ENCODE measurements at regions not wholly inside any gene's neighbourhood (a gene's known extent, or its start where the extent isn't known, plus 50 kb on each side); places are given as distances from the start of the nearest gene placed in this dataset.

GRCh38 chr6:164066766-164067165, 652.2 kb downstream of the QKI start:
- no peak for TF ChIP-seq CTCF (IDR thresholded peaks at IDR 0.05)

GRCh38 chr6:164066335-164066734, 651.8 kb downstream of the QKI start:
- no peak for TF ChIP-seq CTCF (IDR thresholded peaks at IDR 0.05)

- TF ChIP-seq CTCF (IDR thresholded peaks at IDR 0.05): no peak
Measured at GRCh38 chr6:164063346-164063745, 648.8 kb downstream of the QKI start.

- no peak for TF ChIP-seq CTCF (IDR thresholded peaks at IDR 0.05)
Measured at GRCh38 chr6:164062872-164063271, 648.4 kb downstream of the QKI start.

- TF ChIP-seq CTCF (IDR thresholded peaks at IDR 0.05): no peak
Measured at GRCh38 chr6:164057876-164058275, 643.4 kb downstream of the QKI start.

GRCh38 chr6:164051427-164051826, 636.9 kb downstream of the QKI start:
- TF ChIP-seq CTCF (IDR thresholded peaks at IDR 0.05): no peak

GRCh38 chr6:164049517-164049988, 635.0 kb downstream of the QKI start:
- TF ChIP-seq CTCF (IDR thresholded peaks at IDR 0.05): no peak

GRCh38 chr6:164048840-164049516, 634.5 kb downstream of the QKI start:
- TF ChIP-seq CTCF (IDR thresholded peaks at IDR 0.05): no peak
